ENCODE measurements at regions not wholly inside any gene's neighbourhood (a gene's known extent, or its start where the extent isn't known, plus 50 kb on each side); places are given as distances from the start of the nearest gene placed in this dataset.

DNA sequence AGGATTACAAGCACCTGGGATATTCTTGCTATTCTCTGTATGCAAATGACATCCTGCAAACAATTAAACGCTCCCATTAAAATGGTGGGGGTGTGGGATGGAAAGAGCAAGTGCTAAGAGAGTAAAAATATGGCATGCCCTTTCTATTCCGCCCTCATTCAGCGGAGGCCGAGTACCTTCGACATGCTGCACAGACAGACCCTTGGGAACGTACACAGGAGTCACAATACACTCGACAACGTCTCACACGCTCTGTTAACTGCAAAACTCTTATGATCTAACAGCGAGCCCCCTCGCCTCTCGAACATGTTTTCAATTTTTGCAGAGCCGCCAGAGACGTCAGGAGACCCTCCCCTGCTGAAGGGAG lies 322.2 kb downstream of the CEMIP2 start:
- TF ChIP-seq ZBTB7A (IDR thresholded peaks at IDR 0.05; ENCODE audit: low read depth) = no peak
- TF ChIP-seq EGR1 (IDR thresholded peaks at IDR 0.05) = no peak
- no peak for TF ChIP-seq MAX (IDR thresholded peaks at IDR 0.05)
- TF ChIP-seq RAD21 (IDR thresholded peaks at IDR 0.05; ENCODE audit: low read depth) = no peak
- TF ChIP-seq TCF12 (IDR thresholded peaks at IDR 0.05; ENCODE audit: low read depth) = no peak
- no peak for TF ChIP-seq TEAD4 (IDR thresholded peaks at IDR 0.05)
- no peak for TF ChIP-seq FOXM1 (IDR thresholded peaks at IDR 0.05; ENCODE audit: borderline replicate concordance, low read depth)
- TF ChIP-seq TAF1 (IDR thresholded peaks at IDR 0.05; ENCODE audit: low read depth) = no peak
- no peak for TF ChIP-seq USF1 (IDR thresholded peaks at IDR 0.05)
- TF ChIP-seq EP300 (IDR thresholded peaks at IDR 0.05; ENCODE audit: borderline replicate concordance) = no peak
- TF ChIP-seq YY1 (IDR thresholded peaks at IDR 0.05; ENCODE audit: low read depth) = no peak
- no peak for TF ChIP-seq NFIC (IDR thresholded peaks at IDR 0.05)
- TF ChIP-seq CEBPB (IDR thresholded peaks at IDR 0.05) = no peak

- TF ChIP-seq REST (IDR thresholded peaks at IDR 0.05; ENCODE audit: low read depth) (no peak), MAX (IDR thresholded peaks at IDR 0.05) (no peak), CREB1 (IDR thresholded peaks at IDR 0.05; ENCODE audit: low read depth) (no peak), TCF12 (IDR thresholded peaks at IDR 0.05; ENCODE audit: low read depth) (no peak), ZBTB7A (IDR thresholded peaks at IDR 0.05; ENCODE audit: low read depth) (no peak), TEAD4 (IDR thresholded peaks at IDR 0.05) (no peak), NFIC (IDR thresholded peaks at IDR 0.05) (no peak), FOXM1 (IDR thresholded peaks at IDR 0.05; ENCODE audit: borderline replicate concordance, low read depth) (no peak), RAD21 (IDR thresholded peaks at IDR 0.05; ENCODE audit: low read depth) (no peak), TAF1 (IDR thresholded peaks at IDR 0.05; ENCODE audit: low read depth) (no peak), CEBPB (IDR thresholded peaks at IDR 0.05) (no peak), EGR1 (IDR thresholded peaks at IDR 0.05) (no peak), EP300 (IDR thresholded peaks at IDR 0.05; ENCODE audit: borderline replicate concordance) (no peak), USF1 (IDR thresholded peaks at IDR 0.05) (no peak), YY1 (IDR thresholded peaks at IDR 0.05; ENCODE audit: low read depth) (no peak)
Measured at GRCh38 chr9:71442937-71443336, 321.5 kb upstream of the TRPM3 start.

GRCh38 chr9:71441266-71441665 lies 319.8 kb upstream of the TRPM3 start:
- no peak for TF ChIP-seq EP300 (IDR thresholded peaks at IDR 0.05; ENCODE audit: borderline replicate concordance)
- TF ChIP-seq MAX (IDR thresholded peaks at IDR 0.05) = no peak
- no peak for TF ChIP-seq FOXM1 (IDR thresholded peaks at IDR 0.05; ENCODE audit: borderline replicate concordance, low read depth)
- no peak for TF ChIP-seq ZBTB7A (IDR thresholded peaks at IDR 0.05; ENCODE audit: low read depth)
- no peak for TF ChIP-seq USF1 (IDR thresholded peaks at IDR 0.05)

- TF ChIP-seq EGR1 (IDR thresholded peaks at IDR 0.05) (no peak), TAF1 (IDR thresholded peaks at IDR 0.05; ENCODE audit: low read depth) (no peak)
Measured at GRCh38 chr9:71431931-71432330, 310.5 kb upstream of the TRPM3 start.

GRCh38 chr9:71403106-71403505 lies 281.7 kb upstream of the TRPM3 start:
- no peak for TF ChIP-seq TCF12 (IDR thresholded peaks at IDR 0.05; ENCODE audit: low read depth)
- no peak for TF ChIP-seq ZBTB7A (IDR thresholded peaks at IDR 0.05; ENCODE audit: low read depth)
- no peak for TF ChIP-seq USF1 (IDR thresholded peaks at IDR 0.05)
- no peak for TF ChIP-seq MAX (IDR thresholded peaks at IDR 0.05)
- TF ChIP-seq EGR1 (IDR thresholded peaks at IDR 0.05) = no peak
- TF ChIP-seq YY1 (IDR thresholded peaks at IDR 0.05; ENCODE audit: low read depth) = no peak
- no peak for TF ChIP-seq TAF1 (IDR thresholded peaks at IDR 0.05; ENCODE audit: low read depth)
- TF ChIP-seq NFIC (IDR thresholded peaks at IDR 0.05) = no peak
- no peak for TF ChIP-seq FOXM1 (IDR thresholded peaks at IDR 0.05; ENCODE audit: borderline replicate concordance, low read depth)
- TF ChIP-seq CEBPB (IDR thresholded peaks at IDR 0.05) = no peak
- TF ChIP-seq TEAD4 (IDR thresholded peaks at IDR 0.05) = no peak

DNA sequence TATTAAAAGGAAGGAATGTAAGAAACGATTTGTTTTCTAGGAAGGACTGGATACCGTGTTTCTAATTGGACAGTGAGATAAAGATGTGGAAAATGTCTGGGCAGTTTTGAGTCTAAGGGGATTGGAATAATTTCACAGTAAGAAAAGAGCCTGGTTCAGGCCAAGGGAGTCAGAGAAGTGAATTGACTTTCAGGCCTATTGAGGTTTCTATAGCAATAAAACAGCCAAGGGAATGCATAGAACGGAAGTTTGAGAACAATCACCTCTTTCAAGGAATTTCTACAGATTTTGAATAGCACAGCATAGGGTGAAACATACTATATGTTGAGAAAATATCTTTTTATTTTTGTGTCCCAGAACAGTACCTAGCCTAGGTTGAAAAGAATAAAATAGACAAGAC lies 271.6 kb upstream of the TRPM3 start:
- TF ChIP-seq YY1 (IDR thresholded peaks at IDR 0.05; ENCODE audit: low read depth) = no peak
- TF ChIP-seq USF1 (IDR thresholded peaks at IDR 0.05) = no peak
- TF ChIP-seq MAX (IDR thresholded peaks at IDR 0.05) = no peak
- no peak for TF ChIP-seq REST (IDR thresholded peaks at IDR 0.05; ENCODE audit: low read depth)
- TF ChIP-seq EP300 (IDR thresholded peaks at IDR 0.05; ENCODE audit: borderline replicate concordance) = no peak

Measured in Ishikawa (cell line).